ENCODE measurements at regions not wholly inside any gene's neighbourhood (a gene's known extent, or its start where the extent isn't known, plus 50 kb on each side); places are given as distances from the start of the nearest gene placed in this dataset.
"Not testable (repeated sequence)": the region's sequence is repeated elsewhere in the genome, so short reads cannot be mapped to it uniquely, and the experiment has no call there.

DNA sequence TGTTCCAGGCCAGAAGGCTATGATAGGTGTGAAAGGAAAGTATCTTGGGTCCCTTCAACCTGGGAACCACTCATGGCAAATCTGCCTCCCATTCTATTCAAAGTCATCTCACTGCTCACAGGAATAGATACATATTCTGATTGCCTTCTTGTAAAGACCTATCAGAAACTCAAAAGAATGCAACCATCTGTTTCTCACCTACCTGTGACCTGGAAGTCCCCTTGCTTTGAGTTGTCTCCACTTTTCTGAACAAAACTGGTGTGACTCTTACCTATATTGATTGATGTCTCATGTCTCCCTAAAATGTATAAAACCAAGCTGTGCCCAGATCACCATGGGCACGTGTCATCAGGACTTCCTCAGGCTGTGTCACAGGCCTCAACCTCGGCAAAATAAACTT is 1149.3 kb downstream of the NSUN3 start:
- DNase-seq = no peak

- DNase-seq = no peak
Measured at GRCh38 chr3:95215437-95215957, 1152.6 kb downstream of the NSUN3 start.

DNA sequence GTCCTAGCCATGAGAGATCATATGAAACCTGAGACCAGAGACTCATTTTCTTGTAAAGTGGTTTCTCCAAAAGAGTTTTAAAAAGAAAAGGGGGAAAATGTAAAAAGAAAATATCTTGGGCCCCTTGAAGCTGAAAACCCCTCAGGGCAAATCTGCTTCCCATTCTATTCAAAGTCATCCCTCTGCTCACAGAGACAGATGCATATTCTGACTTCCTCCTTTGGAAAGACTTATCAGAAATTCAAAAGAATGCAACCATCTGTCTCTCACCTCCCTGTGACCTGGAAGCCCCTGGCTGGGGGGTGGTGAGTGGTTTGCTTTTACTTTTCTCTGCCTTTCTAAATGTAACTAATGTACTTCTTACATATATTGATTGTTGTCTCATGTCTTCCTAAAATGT is 1154.8 kb downstream of the NSUN3 start:
- DNase-seq = no peak

DNA sequence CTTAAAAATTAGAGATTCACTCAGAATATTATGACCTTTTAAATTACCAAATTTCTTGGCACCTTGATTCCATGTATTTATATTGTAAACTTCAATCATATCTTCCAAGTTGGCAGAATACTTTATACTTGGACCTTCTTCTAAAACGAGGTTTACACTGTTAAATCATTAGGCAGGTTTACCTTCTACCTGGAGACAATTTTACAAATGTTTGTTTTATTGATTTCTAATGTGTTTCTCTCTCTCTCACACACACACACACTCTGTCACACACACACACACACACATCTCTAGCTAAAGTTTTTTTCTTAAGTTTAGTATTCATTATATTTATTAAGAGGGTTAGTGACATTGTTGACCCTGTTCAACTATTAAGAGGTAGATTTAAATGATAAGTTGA is 1155.6 kb downstream of the NSUN3 start:
- no peak for DNase-seq

DNA sequence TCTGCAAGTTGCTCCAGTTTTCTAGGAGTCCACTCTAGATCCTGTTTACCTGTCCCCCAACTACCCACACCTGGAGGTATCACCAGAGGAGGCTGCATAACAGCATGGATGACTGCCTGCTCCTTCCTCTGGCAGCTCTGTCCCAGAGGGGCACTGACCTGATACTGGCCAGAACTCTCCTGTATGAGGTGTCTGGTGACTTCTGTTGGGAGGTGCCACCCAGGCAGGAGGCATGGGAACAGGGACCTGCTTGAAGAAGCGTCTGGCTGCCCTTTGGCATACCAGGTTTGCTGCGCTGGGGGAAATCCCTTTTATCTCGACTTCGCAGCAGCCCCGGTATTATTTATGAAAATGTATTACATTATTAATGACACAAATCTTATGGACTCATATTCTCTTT is 1163.6 kb downstream of the NSUN3 start:
- DNase-seq = no peak

GRCh38 chr3:95227092-95227491 is 1164.2 kb downstream of the NSUN3 start:
- DNase-seq = no peak

DNA sequence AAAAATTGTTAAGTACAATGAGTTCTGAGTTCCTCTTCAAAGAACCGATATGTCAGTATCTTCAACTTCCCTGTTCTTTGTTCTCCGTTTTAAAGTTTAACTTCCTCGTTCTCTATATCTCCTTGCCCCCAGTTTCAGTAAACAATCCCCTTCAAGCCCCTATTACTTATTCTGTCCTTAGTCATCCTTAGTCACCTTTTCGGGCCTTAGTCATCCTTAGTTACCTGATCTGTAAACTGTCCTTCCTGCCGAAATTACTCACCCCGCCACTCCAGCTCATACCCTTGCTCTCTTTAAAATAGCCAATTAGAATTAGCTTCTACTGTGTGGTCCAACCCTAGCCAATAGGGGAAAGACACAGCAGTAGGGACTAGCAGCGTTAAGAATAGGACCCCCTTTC is 1165.6 kb downstream of the NSUN3 start:
- DNase-seq = no peak

DNA sequence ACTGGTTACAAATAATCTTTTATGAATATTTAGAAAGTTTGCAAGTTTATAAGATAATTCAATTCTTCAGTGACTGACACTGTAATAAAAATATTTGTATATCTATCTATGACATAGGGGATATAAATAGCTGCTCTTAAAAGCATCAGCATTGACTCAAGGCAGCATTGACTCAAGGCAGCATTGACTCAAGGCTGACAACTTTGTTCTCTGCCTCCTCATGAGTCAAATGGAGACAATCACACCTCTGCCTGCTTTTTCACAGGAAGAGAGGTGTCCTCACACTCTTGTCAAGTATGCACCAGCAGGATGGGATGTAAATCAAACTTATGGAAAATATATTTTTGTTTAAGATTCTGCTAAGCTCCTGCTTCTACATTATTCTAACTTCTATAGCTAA is 1173.1 kb downstream of the NSUN3 start:
- DNase-seq = no peak

DNA sequence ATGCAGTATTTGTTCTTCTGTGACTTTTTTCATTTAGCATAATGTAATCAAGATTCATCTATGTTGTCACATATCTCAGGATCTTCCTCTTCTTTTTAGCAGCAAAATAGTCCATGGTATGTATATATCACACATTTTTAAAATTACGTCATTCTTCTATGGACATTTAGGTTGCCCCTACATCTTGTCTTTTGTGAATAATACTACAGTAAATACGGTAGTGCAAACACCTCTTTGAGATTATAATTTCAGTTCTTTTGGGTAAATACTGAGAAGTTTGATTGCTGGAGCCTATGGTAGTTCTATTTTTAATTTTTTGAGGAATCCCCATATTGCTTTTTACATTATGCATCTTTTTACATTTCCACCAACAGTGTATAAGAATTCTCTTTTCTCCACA is 1174.9 kb downstream of the NSUN3 start:
- DNase-seq = no peak

GRCh38 chr3:95240395-95240794 is 1177.5 kb downstream of the NSUN3 start:
- peak; percentile 48 to 67 for DNase-seq

- DNase-seq = not testable (repeated sequence)
Measured at GRCh38 chr3:95241256-95241655, 1178.4 kb downstream of the NSUN3 start.

GRCh38 chr3:95246413-95246812 is 1183.6 kb downstream of the NSUN3 start:
- no peak for DNase-seq

DNA sequence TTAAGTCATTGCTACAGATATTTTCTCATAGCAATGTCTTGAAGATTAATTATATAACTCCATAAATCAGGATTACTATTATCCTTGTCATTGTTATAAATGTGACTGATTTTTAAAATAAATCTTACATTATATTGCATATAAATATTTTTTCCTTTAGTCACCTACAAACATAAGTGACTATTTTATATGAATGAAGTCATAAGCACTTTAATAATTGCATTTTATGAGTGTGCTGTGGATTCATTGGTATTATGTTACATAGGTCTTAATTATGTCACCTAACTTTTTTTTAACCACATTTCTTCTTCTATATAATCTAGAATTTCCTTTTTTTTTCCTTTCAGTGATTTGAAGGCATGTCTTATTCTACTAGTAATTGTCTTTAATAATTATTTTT is 1191.2 kb downstream of the NSUN3 start:
- no peak for DNase-seq

DNA sequence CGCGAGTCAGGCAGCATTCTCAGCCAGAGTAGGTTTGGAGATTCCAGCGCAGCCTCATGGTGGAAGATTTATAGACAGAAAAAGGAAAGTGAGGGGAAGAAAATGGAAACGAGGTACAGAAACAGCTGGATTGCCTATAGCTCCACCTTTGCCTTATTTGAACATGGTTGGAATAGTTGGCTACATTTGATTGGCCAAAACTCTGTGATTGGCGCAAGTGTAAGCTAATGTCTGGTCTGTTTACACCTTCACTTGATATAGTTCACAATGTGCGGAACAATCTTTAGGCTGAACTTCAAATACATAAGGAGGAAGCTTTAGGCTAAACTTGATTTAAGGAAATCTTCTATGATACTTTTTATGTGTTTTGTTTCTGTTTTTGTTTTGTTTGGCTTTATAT is 1191.9 kb downstream of the NSUN3 start:
- no peak for DNase-seq

DNA sequence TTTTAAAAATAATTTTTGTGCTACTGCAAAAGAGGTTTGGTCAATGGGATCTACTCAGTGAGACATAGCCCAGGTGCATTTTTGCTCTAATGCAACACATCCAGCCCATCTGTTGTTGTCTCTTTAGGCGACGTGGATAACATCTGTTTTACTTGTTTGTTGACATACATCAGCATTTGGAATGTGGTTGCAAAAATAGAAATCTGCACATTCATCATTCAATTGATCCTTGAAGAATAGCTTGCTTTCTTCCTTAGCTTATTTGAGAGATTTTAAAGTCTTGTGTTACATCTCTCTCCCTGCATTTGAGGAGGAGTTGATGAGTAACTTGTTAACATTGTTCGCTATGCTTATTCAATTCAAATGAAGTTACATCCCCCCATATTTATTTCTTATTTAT is 1202.3 kb downstream of the NSUN3 start:
- DNase-seq = no peak

GRCh38 chr3:95271395-95271794 is 1208.5 kb downstream of the NSUN3 start:
- no peak for DNase-seq

DNA sequence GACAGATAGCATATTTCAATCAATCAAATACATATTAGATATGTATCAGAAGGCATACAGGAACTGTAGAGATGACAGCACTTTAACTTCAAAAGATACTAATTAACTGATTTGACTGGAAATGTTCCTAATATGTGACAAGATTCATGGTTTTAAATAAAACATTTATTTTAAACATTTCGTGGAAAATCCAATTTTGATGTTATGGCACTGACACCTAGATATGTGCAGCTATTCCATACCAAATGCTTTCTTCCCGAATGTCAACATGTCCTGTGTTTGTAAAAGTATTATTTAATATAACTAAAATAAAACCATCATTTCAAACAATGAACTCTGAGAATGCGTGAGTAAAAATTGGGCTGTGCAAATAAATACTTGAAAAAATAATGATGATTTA is 1209.3 kb downstream of the NSUN3 start:
- no peak for DNase-seq

- DNase-seq = no peak
Measured at GRCh38 chr3:95272781-95273180, 1209.9 kb downstream of the NSUN3 start.

GRCh38 chr3:95277613-95278012 is 1214.8 kb downstream of the NSUN3 start:
- DNase-seq = no peak

DNA sequence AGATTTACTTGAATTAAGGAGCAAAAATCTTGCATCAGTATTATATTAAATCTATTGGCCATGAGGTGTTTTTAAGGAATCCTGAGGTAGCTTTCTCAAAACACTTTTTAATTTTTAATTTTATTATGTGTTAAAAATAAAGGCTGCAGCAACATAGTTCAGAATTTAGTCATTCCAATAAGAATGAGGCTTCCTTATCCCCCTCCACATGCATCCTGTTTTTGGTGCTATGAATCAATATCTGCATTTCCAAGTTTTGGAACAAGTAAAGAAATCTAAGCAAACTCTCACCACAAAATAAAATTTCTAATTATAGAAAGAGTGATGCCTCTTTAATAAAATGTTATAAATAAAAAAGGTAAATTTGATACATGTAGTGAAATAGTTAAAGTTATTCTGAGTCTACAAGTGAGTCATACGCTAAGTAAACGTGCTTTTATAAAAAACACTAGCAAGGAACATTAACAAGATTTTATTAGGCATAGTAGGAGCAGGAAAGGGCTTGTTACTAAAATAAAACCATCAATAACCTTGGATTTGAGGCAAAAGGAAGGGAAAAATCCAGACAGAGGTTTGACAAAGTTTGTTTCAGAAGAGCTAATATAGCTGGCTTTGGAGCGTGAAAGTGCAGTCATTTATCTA is 1218.0 kb downstream of the NSUN3 start:
- DNase-seq = no peak

- no peak for DNase-seq
Measured at GRCh38 chr3:95289295-95289694, 1226.4 kb downstream of the NSUN3 start.

GRCh38 chr3:95297581-95297980 is 1234.7 kb downstream of the NSUN3 start:
- no peak for DNase-seq

- DNase-seq = no peak
Measured at GRCh38 chr3:95302044-95302443, 1239.2 kb downstream of the NSUN3 start.

GRCh38 chr3:95310560-95310959 is 1247.7 kb downstream of the NSUN3 start:
- DNase-seq = no peak

- DNase-seq = no peak
Measured at GRCh38 chr3:95311272-95311671, 1248.4 kb downstream of the NSUN3 start.
